ENCODE measurements at regions not wholly inside any gene's neighbourhood (a gene's known extent, or its start where the extent isn't known, plus 50 kb on each side); places are given as distances from the start of the nearest gene placed in this dataset.

GRCh38 chr1:239574112-239574511, 187.7 kb downstream of the CHRM3 start:
- TF ChIP-seq EP300 (IDR thresholded peaks at IDR 0.05) (no peak), CTCF (IDR thresholded peaks at IDR 0.05) (no peak)

All from suprapubic skin (tissue), 3 donors.